ENCODE measurements at regions not wholly inside any gene's neighbourhood (a gene's known extent, or its start where the extent isn't known, plus 50 kb on each side); places are given as distances from the start of the nearest gene placed in this dataset.

GRCh38 chr18:64872710-64873458 is 724.0 kb upstream of the LINC00305 start:
- no peak for TF ChIP-seq CTCF (IDR thresholded peaks at IDR 0.05; ENCODE audit: low read depth, low read length)
- no peak for TF ChIP-seq EZH2phosphoT487 (IDR thresholded peaks at IDR 0.05; ENCODE audit: low read depth)

Data from OCI-LY3 (cell line).